GM19025 (cell line): ENCODE measurements at regions not wholly inside any gene's neighbourhood (a gene's known extent, or its start where the extent isn't known, plus 50 kb on each side); places are given as distances from the start of the nearest gene placed in this dataset.
"Not testable (repeated sequence)": the region's sequence is repeated elsewhere in the genome, so short reads cannot be mapped to it uniquely, and the experiment has no call there.

ENCODE experiments used
- ATAC-seq: cut with Tn5 transposase; IDR thresholded peaks from one replicate; pipeline ENCODE4 v1.9.1; 2021; ENCODE audit warnings: mild to moderate bottlenecking, low read depth, moderate library complexity; ENCODE audit not compliant: unreplicated experiment

- ATAC-seq: no peak
Observed at GRCh38 chrX:74251006-74251930, 52.7 kb upstream of the ZCCHC13 start.

DNA sequence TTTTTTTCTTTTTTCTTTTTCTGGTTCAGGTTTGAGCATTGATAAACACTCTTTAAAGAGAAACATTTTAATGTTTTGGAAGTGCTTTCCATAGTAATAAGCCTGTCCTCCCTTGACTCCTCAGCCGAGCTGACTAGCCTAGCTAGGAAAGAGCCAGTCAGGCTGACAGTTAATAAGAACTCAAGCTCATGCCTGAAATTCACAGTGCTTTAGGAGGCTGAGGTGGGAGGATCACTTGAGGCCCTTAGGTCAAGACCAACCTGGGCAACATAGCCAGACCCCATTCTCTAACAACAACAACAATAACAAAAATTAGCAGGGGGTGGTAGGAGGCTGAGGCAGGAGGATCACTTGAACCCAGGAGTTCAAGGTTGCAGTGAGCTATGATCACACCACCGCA lies 53.4 kb upstream of the ZCCHC13 start:
- ATAC-seq: no peak

GRCh38 chrX:74249963-74250362 lies 54.0 kb upstream of the ZCCHC13 start:
- ATAC-seq: no peak

DNA sequence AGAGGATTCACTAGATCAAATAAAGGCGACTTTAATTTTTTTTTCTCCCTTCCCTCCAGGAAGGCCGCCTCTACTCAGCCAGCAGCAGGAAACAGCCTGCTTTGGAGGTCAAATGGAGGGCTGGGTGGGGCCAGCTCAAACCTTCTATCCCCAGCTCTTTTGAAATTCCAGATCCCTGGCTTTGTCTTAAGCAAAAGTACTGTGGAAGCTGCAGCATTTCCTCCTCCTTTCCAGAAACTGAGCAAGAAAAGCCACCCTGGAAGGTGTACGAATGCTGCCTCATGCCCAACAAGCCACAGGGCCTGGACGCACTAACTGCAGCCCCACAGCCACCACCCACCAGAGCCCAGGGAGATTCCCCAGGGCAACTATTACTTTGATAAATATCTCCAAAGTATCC lies 55.1 kb upstream of the ZCCHC13 start:
- ATAC-seq: no peak

- ATAC-seq: no peak
Observed at GRCh38 chrX:74246524-74246923, 57.5 kb upstream of the ZCCHC13 start.

DNA sequence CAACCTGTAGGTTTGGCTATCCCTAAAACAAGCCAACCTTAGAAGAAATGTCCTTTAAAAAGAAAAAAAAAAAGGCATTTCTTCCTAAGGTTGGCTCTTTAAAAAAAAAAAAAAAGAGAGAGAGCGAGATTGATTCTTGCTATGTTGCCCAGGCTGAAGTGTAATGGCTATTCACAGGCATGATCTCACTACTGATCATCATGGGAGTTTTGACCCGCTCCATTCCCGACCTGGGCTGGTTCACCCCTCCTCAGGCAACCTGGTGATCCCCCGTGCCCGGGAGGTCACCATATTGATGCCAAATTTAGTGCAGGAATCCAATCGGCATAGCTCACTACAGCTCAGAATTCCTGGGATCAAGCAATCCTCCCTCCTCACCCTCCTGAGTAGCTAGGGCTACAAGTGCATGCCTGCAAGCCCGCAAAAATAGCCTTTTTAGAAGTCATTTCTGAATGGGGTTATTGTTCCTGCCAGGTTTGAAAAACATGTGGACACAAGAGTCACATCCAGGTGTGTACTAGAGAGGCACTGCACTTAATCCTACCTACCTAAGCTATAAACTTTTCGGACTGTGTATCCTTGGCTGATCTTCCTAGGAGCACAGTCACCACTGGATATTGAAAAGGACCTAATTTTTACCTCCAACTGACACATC lies 61.4 kb upstream of the ZCCHC13 start:
- no peak for ATAC-seq

GRCh38 chrX:74242050-74242449 lies 61.9 kb upstream of the ZCCHC13 start:
- ATAC-seq: no peak

- no peak for ATAC-seq
Observed at GRCh38 chrX:74238771-74239170, 65.2 kb upstream of the ZCCHC13 start.

DNA sequence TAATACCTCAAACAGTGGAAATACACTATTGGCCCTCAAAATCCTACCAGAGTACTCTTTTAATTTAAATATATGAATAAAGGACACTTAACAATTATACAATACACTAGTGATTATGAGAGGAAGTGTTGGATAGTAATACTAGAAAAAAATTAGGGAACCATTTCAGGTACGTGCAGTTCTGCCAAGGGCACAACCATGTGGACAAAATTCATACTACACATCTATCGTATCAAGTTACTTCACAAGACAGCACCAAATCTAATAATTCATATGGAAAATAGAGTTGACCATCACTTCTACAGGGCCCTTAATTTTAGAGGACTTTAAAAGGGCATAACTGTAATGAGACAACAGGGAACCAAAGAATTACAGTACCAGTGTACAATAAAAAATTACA lies 69.2 kb upstream of the ZCCHC13 start:
- ATAC-seq: no peak

GRCh38 chrX:74232859-74233258 lies 71.1 kb upstream of the ZCCHC13 start:
- ATAC-seq: no peak

GRCh38 chrX:74231625-74232024 lies 72.4 kb upstream of the ZCCHC13 start:
- ATAC-seq: no peak

DNA sequence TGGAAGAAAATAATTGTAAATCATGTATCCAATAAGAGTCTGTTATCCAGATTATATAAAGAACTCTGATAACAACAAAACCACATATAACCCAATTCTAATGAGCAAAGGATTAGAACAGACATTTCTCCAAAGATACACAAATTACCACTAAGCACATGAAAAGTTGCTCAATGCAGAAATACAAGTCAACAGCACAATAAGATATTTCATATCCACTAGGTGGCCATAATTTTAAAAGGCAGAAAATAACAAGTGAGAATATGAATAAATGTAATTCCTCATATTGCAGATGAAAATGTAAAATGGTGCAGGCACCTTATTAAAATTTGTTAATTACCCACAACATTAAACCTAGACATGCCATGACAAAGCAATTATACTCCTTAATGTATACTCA lies 73.9 kb upstream of the ZCCHC13 start:
- ATAC-seq: no peak

DNA sequence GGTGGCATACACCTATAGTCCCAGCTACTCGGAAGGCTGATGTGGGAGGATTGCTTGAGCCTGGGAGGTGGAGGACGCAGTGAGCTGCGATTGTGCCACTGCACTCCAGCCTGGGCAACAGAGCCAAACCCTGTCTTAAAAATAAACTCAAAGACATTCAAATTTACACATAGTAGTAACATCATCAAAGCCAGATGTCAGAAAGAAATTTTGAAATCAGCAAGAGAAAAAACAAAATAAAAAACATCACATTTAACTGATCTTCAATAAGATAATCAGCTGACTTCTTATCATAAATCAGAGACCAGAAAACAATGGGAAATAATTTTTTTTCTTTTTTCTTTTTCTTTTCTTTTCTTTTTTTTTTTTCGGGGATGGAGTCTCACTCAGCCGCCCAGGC lies 78.9 kb upstream of the ZCCHC13 start:
- ATAC-seq: no peak

DNA sequence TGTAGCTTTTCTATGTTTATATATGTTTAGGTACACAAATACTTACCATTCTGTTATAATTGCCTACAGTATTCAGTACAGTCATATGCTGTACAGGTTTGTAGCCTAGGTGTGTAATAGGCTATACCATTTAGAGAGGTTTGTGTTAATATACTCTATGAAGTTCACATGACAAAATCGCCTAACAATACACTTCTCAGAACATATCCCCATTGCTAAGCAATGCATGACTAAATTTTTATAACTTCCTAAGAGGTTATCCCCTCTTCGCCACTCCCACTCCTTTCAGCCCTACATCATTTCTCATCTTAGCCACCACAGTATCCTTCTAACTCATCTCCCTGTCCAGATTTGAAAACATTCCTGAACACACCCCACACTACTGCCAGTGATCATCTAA lies 83.7 kb upstream of the ZCCHC13 start:
- ATAC-seq: no peak

GRCh38 chrX:74218895-74219294 lies 85.1 kb upstream of the ZCCHC13 start:
- ATAC-seq: no peak

DNA sequence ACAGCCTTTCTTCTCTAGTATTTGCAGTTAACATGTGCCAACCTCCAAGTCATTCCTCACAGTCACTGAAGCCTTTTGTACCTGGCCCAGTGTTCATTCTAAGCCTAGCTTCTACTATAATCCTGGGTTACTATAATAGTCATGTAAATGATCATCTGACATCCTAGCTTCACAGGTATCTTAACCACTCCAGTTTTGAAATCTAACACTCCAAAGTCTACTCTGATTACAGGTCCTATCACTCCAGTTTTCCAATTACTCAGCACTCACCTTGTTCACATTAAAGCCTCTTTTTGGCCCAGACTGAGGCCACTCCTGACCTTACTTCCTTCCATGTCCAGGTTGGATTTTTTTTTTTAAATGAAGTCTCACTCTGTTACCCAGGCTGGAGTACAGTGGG lies 87.6 kb upstream of the ZCCHC13 start:
- no peak for ATAC-seq

- ATAC-seq: no peak
Observed at GRCh38 chrX:74211911-74212310, 92.1 kb upstream of the ZCCHC13 start.

DNA sequence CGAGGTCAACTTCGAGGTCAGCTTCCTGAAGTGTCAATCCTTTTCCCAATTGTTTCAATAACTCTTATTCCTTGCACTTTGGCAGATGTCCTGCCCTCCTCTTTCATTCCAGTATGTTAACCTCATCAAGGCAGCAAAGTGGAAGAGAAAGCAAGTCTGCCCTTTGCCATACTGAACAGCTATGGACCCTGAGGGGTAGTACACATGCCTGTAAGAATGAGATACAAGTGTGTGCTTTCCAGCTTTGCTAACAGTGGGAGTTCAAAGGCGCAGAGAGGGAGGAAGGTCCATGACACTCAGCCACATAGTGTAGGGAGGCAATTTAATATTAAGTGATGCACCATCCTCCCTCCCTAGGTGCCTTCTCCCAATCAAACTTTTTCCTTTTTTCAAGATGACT lies 96.4 kb upstream of the ZCCHC13 start:
- no peak for ATAC-seq

GRCh38 chrX:74195605-74196004 lies 108.4 kb upstream of the ZCCHC13 start:
- ATAC-seq: no peak

DNA sequence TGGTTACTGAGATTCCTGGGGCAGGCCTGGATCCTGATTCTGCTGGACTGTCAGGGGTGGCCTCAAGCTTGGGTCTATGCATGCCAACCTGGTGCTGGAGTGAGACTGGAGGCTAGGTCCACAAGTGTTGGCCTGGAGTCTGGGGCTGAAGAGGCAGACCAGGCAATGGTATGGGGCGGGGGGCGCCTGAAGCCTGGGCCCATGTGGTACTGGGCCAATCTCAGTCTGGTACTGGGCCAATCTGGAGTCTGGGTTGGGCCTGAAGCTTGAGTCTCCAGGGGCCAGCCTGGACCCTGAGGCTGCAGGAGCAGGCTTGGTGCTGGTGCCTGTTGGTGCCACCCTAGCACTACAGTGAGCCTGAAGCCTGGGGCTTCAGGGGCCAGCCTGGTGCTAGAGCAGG lies 108.9 kb upstream of the ZCCHC13 start:
- no peak for ATAC-seq

DNA sequence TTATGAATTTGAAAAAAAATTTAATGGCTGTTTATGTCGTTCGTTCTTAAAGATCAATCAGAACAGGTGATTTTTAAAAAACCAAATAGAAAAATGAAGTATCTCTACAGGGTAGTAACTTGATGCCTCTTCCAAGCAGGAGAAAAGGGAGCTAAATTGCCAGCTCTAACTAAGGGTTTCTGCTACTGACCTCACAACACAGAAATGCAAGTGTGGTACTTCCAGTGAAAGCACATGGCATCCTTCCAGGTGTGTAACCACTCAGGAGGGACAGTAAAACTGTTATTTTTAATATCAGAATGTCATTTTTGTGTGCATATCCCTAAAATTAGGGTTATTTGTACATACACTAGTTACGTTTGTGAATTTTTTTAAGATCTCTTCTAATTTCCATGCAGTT lies 116.8 kb upstream of the ZCCHC13 start:
- ATAC-seq: no peak

- not testable (repeated sequence) for ATAC-seq
Observed at GRCh38 chrX:74183047-74183446, 120.9 kb upstream of the ZCCHC13 start.
